GM18951 (cell line): ENCODE measurements at regions not wholly inside any gene's neighbourhood (a gene's known extent, or its start where the extent isn't known, plus 50 kb on each side); places are given as distances from the start of the nearest gene placed in this dataset.

Experiments
- POLR2A ChIP-seq: IDR thresholded peaks from 4 replicates; pipeline ENCODE4 v1.6.1; 2011; ENCODE audit warnings: mild to moderate bottlenecking; ENCODE audit not compliant: insufficient read length, insufficient read depth; ENCODE audit errors: extremely low read depth
- in situ Hi-C: fragments of 300-500 bp; cut with MboI; formaldehyde crosslinking; loops from one replicate; pipeline ENCODE4 v1.12.0; 2022; ENCODE audit warnings: low sequenced_read_pairs, mixed read lengths, inconsistent platforms; ENCODE audit not compliant: unreplicated experiment

- in situ Hi-C loops, result no loop called here
- TF ChIP-seq POLR2A, result no peak
Measured at GRCh38 chr15:93330912-93331544, 242.0 kb upstream of the RGMA start.

GRCh38 chr15:93327364-93327763, 238.4 kb upstream of the RGMA start:
- in situ Hi-C loops, result no loop called here
- no peak for TF ChIP-seq POLR2A

DNA sequence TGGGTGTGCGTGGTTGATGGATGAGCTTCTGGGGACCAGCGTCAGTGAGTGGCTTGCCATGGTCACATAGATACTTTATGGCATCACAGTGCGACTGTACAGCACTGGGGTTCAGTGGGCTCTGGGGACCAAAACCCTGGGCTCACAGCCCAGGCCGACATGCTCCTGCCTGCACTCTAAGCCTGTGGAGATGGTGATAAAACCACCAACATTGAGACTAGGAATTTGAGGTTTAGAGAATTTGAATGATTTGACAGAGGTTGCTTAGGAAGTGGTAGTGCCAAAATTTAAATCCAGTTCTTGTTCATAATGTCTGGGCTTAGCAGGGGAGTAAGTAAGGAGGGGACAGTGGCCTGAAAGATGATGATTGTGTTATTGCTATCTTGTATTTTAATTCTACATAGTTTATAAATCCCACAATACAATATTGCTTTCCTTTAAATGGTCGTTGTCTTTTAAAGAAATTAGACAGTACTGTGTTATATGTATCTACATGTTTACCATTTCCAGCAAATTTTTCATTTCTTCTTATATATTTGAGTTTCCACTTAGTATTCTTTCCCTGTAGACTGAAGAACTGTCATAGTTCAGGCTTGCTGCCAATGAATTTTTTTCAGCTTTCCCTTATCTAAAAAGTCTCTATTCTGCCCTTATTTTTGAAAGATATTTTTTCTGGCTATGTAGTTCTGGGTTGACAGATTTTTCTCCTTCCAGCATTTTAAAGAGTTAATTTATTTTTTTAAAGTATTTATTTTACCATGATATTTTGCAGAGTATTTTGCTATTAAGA, 235.4 kb upstream of the RGMA start:
- in situ Hi-C loops, result no loop called here
- no peak for TF ChIP-seq POLR2A

DNA sequence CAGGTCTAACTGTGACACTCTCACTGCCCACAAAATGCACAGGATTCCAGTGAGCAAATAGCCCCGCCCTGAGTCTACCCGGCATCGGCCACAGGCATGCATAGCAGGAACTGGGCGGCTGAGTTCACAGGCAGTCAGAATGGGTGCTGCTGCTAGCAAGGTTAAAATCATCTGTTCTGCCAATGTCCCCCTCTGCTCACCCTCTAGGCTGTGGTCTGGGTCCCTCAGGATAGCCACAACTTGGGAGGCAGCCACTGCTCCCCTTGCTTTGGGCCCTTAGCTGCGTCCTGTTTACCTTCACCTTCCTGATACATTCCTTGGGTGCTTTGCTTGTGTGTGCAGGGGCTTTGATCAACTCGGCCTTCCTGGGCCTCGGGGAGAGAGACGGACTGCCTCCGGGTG, 232.9 kb upstream of the RGMA start:
- in situ Hi-C loops, result no loop called here
- TF ChIP-seq POLR2A, result no peak

DNA sequence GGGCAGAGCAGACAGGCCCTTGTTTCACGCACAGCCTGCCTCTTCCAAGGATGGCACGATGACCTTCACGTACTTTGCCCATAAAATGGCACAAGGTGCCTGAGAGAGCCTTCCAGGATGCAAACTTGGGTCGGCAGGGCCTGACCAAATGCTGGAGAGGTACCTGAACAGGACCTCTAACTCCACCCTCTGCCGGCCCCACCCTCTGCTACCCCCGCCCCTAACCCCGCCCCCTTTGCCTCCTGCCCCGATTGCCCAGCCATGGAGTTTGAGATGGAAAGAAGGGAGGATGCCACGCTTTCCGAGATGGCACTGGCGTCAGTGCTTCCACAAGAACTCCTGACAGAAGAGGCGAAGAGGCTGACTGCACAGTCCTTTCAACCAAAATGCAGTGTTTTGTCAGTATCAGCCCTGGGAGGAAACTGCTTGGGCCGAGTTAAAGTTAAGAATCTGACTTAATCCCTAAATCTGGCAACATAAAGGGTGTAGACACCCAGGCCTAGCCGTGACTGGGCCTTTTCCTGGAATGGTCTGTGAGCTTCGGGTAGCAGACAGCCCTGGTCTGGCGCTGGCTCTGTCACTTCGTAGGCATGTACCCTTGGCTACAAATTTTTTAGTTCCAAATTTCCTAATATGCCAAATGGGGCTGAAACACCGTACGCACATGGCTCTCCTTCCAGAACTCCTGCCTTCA, 230.3 kb upstream of the RGMA start:
- TF ChIP-seq POLR2A, result no peak
- in situ Hi-C loops, result no loop called here

- no peak for TF ChIP-seq POLR2A
- in situ Hi-C loops, result no loop called here
Measured at GRCh38 chr15:93317772-93318171, 228.8 kb upstream of the RGMA start.

GRCh38 chr15:93314245-93314644, 225.2 kb upstream of the RGMA start:
- TF ChIP-seq POLR2A, result no peak
- in situ Hi-C loops, result no loop called here

DNA sequence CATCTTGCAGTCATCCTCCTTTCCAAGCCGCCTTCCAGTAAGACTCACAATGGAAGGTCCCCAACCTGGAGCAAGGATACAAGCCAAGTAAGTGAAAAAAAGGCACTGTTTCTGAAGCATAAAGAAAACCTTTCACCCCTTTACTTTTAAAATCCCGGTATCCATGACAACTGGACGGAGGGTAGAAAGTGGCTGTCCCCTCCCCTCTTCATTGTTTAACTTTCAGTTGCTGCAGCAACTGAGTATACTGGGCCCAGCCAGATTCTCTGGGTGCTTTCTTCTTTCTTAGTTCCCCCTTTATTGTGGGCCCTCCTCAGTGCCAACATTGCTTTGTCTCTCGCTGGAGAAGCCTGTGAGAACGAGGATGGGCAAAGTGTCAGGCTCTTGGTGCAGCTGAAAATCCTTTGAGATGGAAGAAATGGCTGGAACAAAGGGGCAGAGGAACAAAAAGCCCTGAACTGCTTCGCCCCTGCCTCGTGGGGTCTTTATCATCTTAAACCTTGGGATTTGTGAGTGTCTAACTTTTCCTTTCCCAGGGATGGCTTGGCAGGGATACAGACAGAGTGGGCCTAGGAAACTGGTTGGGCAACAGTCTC, 224.0 kb upstream of the RGMA start:
- TF ChIP-seq POLR2A, result no peak
- in situ Hi-C loops, result no loop called here

GRCh38 chr15:93311620-93312019, 222.6 kb upstream of the RGMA start:
- in situ Hi-C loops, result no loop called here
- no peak for TF ChIP-seq POLR2A

DNA sequence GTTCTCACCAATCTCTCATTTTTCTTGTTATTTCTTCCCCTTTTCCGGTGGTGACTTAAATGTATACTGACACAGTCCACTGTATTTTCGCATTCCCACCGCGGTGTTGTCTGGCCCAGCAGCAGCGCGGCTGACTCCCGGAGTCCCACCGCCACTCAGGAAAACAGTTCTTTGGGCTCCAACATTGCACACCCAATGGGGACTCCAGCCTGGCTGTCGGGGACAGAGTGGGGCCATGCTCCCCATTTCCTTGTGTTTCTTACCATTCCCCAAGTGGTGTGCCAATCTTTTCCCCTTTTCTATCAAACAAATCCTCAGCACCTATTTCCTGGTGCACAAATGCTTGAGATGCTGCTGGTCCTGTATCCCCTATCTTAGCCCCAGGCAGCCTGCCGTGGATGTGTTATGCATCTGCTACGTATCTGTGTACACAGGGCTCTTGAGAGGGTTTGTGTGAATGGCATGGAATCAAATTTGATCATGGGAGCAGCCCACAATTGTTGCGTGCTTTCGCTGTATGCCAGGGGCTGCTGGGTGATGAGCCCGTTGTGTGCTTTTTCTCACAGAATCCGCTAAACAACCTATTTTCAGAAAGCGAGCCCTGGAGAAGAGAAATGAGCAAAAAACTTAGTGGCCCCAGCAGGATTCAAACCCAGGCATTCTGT, 219.1 kb upstream of the RGMA start:
- in situ Hi-C loops, result no loop called here
- no peak for TF ChIP-seq POLR2A

- in situ Hi-C loops, result no loop called here
- TF ChIP-seq POLR2A, result no peak
Measured at GRCh38 chr15:93307513-93307912, 218.5 kb upstream of the RGMA start.

GRCh38 chr15:93305306-93305705, 216.3 kb upstream of the RGMA start:
- TF ChIP-seq POLR2A, result no peak
- in situ Hi-C loops, result no loop called here

GRCh38 chr15:93302080-93302765, 213.2 kb upstream of the RGMA start:
- no peak for TF ChIP-seq POLR2A
- in situ Hi-C loops, result no loop called here

DNA sequence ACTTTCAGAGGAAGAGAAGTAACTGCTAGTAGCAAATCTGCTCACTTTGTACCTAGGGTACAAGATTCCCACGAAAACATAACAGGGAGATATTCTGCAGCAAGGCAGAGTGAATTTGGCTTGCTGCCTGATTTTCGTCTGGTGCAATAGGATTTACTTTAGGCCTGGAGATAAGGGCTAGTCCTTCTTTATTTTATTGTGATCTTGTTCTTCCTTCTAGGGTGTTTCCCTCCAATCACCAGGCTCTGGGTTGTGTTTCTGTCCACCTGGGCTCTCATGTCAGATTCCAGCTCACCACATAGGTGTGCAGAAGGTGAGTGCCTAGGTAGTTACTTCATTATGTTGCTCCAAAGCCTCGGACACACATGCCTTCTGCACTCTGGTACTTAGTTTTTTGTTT, 211.8 kb upstream of the RGMA start:
- no peak for TF ChIP-seq POLR2A
- in situ Hi-C loops, result no loop called here
